ENCODE measurements at regions not wholly inside any gene's neighbourhood (a gene's known extent, or its start where the extent isn't known, plus 50 kb on each side); places are given as distances from the start of the nearest gene placed in this dataset.
A peak's percentile ranks its signal among the peaks of the same experiment; 100 is the strongest.

- DNase-seq (ENCODE audit: extremely low read depth in 1 of 4, low spot score in 3 of 4) (peak in 2 of 4 experiments; percentile 13 to 30), FAIRE-seq (peak; percentile 46), ATAC-seq (no peak)
- no peak overlapping the region for H3K4me3 ChIP-seq
- no peaks in the 10 kb centered on the region for H3K79me2 ChIP-seq (ENCODE audit: control insufficient read depth, insufficient read depth, low read length)
- WGBS (ENCODE audit: insufficient coverage, low coverage, missing lambda C conversion rate), result 19% methylated on average over 4 of the region's 7 CpGs
- H3K9me3 ChIP-seq (replicated peaks; ENCODE audit: control insufficient read depth, insufficient read depth, low read depth, low read length), result no peaks in the 10 kb centered on the region
- H3K4me2 ChIP-seq (ENCODE audit: insufficient read depth, low read length), result 0 out of 2 replicates have a peak overlapping the region, but pooled peaks have one; percentile 11
- H3K27ac ChIP-seq (ENCODE audit: extremely low read depth, low read depth, low read length), result no peak overlapping the region
- H3K9me1 ChIP-seq (ENCODE audit: control insufficient read depth, insufficient read depth, low read length), result no peaks in the 10 kb centered on the region
- peaks cover 3 to 7% of the 10 kb centered on the region in 2 experiments; a peak in 4 of 5 replicates for H3K4me1 ChIP-seq (replicated peaks in 1 of 2; ENCODE audit: control insufficient read depth in 2 of 2, insufficient read depth in 2 of 2, low read length in 2 of 2)
- H2AFZ ChIP-seq (ENCODE audit: low read depth, low read length), result peak overlapping the region; percentile 40; the same call in 1 of the 2 replicates
- ChIA-PET POLR2A (no interaction called here), CTCF (ENCODE audit: low intra/inter-chr PET ratio) (no interaction called here)
- no peaks in the 10 kb centered on the region for H3K36me3 ChIP-seq (ENCODE audit: control insufficient read depth, insufficient read depth, low read length)
- in situ Hi-C loops (cut with MboI) (no loop called here), intact Hi-C loops (cut with micrococcal nuclease) (no loop called here)
- no TSS peak for BruUV-seq (replicated peaks)
- H4K20me1 ChIP-seq (replicated peaks; ENCODE audit: control insufficient read depth, insufficient read depth, low read length), result no peaks in the 10 kb centered on the region
- H3K27me3 ChIP-seq (ENCODE audit: control insufficient read depth in 2 of 2, insufficient read depth in 2 of 2, low read length in 2 of 2), result no peaks in the 10 kb centered on the region
- no peak overlapping the region; a peak in 1 of 4 replicates for H3K9ac ChIP-seq (ENCODE audit: insufficient read depth in 1 of 2, low read depth in 2 of 2, low read length in 2 of 2)
- TF ChIP-seq POLR3G (IDR thresholded peaks at IDR 0.05; ENCODE audit: extremely low read depth, insufficient read length, insufficient replicate concordance), result no peak
- TF ChIP-seq CXXC5 (CRISPR knock-in tag; IDR thresholded peaks at IDR 0.05), result 0 out of 2 replicates have a peak, but pooled peaks have one; percentile 12
- no peak for TF ChIP-seq HDAC8 (tag; IDR thresholded peaks at IDR 0.05)
- TF ChIP-seq ZNF436 (CRISPR knock-in tag; IDR thresholded peaks at IDR 0.05), result no peak
- peak; percentile 55; the same call in 1 of the 2 replicates for TF ChIP-seq EP300 (IDR thresholded peaks at IDR 0.05; ENCODE audit: low read length)
- no peak for TF ChIP-seq STAT6 (CRISPR knock-in tag; IDR thresholded peaks at IDR 0.05)
- no peak for TF ChIP-seq GTF2F1 (IDR thresholded peaks at IDR 0.05; ENCODE audit: low read depth, low read length)
- peak; percentile 33; the same call in 1 of the 2 replicates for TF ChIP-seq ELF1 (tag; IDR thresholded peaks at IDR 0.05)
- TF ChIP-seq ZBTB2 (IDR thresholded peaks at IDR 0.05), result no peak
- TF ChIP-seq ZNF124 (CRISPR knock-in tag; IDR thresholded peaks at IDR 0.05), result no peak
- TF ChIP-seq ZMIZ1 (IDR thresholded peaks at IDR 0.05; ENCODE audit: low read depth in 2 of 2, low read length in 2 of 2), result no peak
- TF ChIP-seq RCOR1 (IDR thresholded peaks at IDR 0.05; ENCODE audit: borderline replicate concordance in 1 of 2, low read depth in 2 of 2, low read length in 2 of 2), result peak in 1 of 2 experiments; percentile 67; a peak in 2 of 4 replicates
- no peak for TF ChIP-seq ZBTB34 (CRISPR knock-in tag; IDR thresholded peaks at IDR 0.05)
Measured at GRCh38 chrX:39808471-39808917, 289.3 kb downstream of the BCOR start.
